ENCODE measurements at regions not wholly inside any gene's neighbourhood (a gene's known extent, or its start where the extent isn't known, plus 50 kb on each side); places are given as distances from the start of the nearest gene placed in this dataset.

DNA sequence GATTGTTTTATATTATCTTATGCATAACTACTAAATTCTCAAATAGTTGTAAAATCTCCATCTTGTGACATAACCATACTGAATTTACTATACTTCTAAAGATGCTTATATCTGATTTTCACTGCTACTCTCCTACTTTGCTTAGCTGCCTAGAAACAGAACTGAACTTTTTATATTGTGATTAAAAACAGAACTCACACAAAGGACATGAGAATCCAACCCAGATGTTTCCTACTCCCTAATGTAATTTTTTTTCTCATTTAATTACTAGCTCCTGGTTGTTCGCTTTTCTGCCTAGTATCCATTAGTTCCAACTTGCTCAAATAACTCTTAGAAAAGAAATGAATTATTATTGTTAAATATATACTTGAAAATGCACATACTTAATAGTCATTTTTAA is 283.5 kb upstream of the ACTRT1 start:
- no peak overlapping the region for H3K9ac ChIP-seq (ENCODE audit: low read length)
- no peaks in the 10 kb centered on the region for H3K79me2 ChIP-seq (replicated peaks; ENCODE audit: insufficient read depth, low read length)
- TF ChIP-seq EZH2 (IDR thresholded peaks at IDR 0.05; ENCODE audit: borderline replicate concordance, insufficient read depth, low read length, poor library complexity, severe bottlenecking) (no peak), TAF1 (IDR thresholded peaks at IDR 0.05; ENCODE audit: low read depth) (no peak), SMC3 (conservative IDR thresholded peaks at IDR 0.05; ENCODE audit: poor library complexity) (no peak), EP300 (conservative IDR thresholded peaks at IDR 0.05; ENCODE audit: poor library complexity, severe bottlenecking) (no peak), MXI1 (conservative IDR thresholded peaks at IDR 0.05; ENCODE audit: poor library complexity, severe bottlenecking) (no peak), RAD21 (conservative IDR thresholded peaks at IDR 0.05) (no peak), POLR2AphosphoS5 (IDR thresholded peaks at IDR 0.05) (no peak)
- TF ChIP-seq, protein P1, sequence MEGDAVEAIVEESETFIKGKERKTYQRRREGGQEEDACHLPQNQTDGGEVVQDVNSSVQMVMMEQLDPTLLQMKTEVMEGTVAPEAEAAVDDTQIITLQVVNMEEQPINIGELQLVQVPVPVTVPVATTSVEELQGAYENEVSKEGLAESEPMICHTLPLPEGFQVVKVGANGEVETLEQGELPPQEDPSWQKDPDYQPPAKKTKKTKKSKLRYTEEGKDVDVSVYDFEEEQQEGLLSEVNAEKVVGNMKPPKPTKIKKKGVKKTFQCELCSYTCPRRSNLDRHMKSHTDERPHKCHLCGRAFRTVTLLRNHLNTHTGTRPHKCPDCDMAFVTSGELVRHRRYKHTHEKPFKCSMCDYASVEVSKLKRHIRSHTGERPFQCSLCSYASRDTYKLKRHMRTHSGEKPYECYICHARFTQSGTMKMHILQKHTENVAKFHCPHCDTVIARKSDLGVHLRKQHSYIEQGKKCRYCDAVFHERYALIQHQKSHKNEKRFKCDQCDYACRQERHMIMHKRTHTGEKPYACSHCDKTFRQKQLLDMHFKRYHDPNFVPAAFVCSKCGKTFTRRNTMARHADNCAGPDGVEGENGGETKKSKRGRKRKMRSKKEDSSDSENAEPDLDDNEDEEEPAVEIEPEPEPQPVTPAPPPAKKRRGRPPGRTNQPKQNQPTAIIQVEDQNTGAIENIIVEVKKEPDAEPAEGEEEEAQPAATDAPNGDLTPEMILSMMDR (IDR thresholded peaks at IDR 0.05; ENCODE audit: poor library complexity, severe bottlenecking), result no peak
- TF ChIP-seq, protein P2, sequence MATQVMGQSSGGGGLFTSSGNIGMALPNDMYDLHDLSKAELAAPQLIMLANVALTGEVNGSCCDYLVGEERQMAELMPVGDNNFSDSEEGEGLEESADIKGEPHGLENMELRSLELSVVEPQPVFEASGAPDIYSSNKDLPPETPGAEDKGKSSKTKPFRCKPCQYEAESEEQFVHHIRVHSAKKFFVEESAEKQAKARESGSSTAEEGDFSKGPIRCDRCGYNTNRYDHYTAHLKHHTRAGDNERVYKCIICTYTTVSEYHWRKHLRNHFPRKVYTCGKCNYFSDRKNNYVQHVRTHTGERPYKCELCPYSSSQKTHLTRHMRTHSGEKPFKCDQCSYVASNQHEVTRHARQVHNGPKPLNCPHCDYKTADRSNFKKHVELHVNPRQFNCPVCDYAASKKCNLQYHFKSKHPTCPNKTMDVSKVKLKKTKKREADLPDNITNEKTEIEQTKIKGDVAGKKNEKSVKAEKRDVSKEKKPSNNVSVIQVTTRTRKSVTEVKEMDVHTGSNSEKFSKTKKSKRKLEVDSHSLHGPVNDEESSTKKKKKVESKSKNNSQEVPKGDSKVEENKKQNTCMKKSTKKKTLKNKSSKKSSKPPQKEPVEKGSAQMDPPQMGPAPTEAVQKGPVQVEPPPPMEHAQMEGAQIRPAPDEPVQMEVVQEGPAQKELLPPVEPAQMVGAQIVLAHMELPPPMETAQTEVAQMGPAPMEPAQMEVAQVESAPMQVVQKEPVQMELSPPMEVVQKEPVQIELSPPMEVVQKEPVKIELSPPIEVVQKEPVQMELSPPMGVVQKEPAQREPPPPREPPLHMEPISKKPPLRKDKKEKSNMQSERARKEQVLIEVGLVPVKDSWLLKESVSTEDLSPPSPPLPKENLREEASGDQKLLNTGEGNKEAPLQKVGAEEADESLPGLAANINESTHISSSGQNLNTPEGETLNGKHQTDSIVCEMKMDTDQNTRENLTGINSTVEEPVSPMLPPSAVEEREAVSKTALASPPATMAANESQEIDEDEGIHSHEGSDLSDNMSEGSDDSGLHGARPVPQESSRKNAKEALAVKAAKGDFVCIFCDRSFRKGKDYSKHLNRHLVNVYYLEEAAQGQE (IDR thresholded peaks at IDR 0.05; ENCODE audit: borderline replicate concordance), result no peak
- H3K4me3 ChIP-seq (ENCODE audit: low read length), result no peak overlapping the region
- no peaks in the 10 kb centered on the region for H3K9me2 ChIP-seq (ENCODE audit: insufficient read depth, low read length)
- H3F3A ChIP-seq (ENCODE audit: insufficient read depth, low read length, poor library complexity, severe bottlenecking), result no peaks in the 10 kb centered on the region
- H4K20me1 ChIP-seq (ENCODE audit: insufficient read depth), result no peaks in the 10 kb centered on the region
- H3K9me3 ChIP-seq (ENCODE audit: low read length), result no peaks in the 10 kb centered on the region
- no peak overlapping the region for H2AFZ ChIP-seq (ENCODE audit: low read depth, low read length)
- H3K27ac ChIP-seq (ENCODE audit: low read length), result no peak overlapping the region
- H3K36me3 ChIP-seq (ENCODE audit: insufficient read depth, low read length), result no peaks in the 10 kb centered on the region
- H3K4me2 ChIP-seq (ENCODE audit: low read length), result no peak overlapping the region
- H3K27me3 ChIP-seq (ENCODE audit: insufficient read depth, low read depth, low read length), result no peaks in the 10 kb centered on the region

DNA sequence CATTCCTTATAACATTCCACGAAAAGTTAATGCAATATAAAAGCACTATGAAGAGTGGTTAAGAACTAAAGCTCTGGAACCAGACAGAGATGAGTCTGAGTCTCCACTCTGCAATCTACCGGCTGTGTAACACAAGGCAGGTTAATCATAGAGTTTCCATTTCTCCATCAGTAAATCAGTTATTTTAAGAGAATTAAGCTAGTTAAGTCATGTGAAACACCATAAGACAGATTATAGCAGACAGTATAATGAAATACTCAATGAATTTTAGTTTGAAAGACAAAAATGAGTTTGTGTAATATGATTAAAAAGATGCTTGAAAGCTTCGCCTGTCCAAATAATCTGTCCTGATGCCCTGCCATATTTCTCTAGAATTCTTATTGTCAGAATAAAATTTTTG is 282.6 kb upstream of the ACTRT1 start:
- Histone ChIP-seq H3K4me3 (ENCODE audit: low read length) (no peak overlapping the region), H3K9me2 (ENCODE audit: insufficient read depth, low read length) (no peaks in the 10 kb centered on the region), H3K9ac (ENCODE audit: low read length) (no peak overlapping the region), H3K9me3 (ENCODE audit: low read length) (no peaks in the 10 kb centered on the region), H2AFZ (ENCODE audit: low read depth, low read length) (no peak overlapping the region), H3K4me2 (ENCODE audit: low read length) (no peak overlapping the region), H3F3A (ENCODE audit: insufficient read depth, low read length, poor library complexity, severe bottlenecking) (no peaks in the 10 kb centered on the region), H4K20me1 (ENCODE audit: insufficient read depth) (no peaks in the 10 kb centered on the region), H3K36me3 (ENCODE audit: insufficient read depth, low read length) (no peaks in the 10 kb centered on the region), H3K27ac (ENCODE audit: low read length) (no peak overlapping the region), H3K79me2 (replicated peaks; ENCODE audit: insufficient read depth, low read length) (no peaks in the 10 kb centered on the region), H3K27me3 (ENCODE audit: insufficient read depth, low read depth, low read length) (no peaks in the 10 kb centered on the region)
- no peak for TF ChIP-seq SMC3 (conservative IDR thresholded peaks at IDR 0.05; ENCODE audit: poor library complexity)
- TF ChIP-seq EP300 (conservative IDR thresholded peaks at IDR 0.05; ENCODE audit: poor library complexity, severe bottlenecking), result no peak
- TF ChIP-seq MXI1 (conservative IDR thresholded peaks at IDR 0.05; ENCODE audit: poor library complexity, severe bottlenecking), result no peak
- TF ChIP-seq, protein P1 (IDR thresholded peaks at IDR 0.05; ENCODE audit: poor library complexity, severe bottlenecking), result no peak
- TF ChIP-seq EZH2 (IDR thresholded peaks at IDR 0.05; ENCODE audit: borderline replicate concordance, insufficient read depth, low read length, poor library complexity, severe bottlenecking), result no peak
- no peak for TF ChIP-seq TAF1 (IDR thresholded peaks at IDR 0.05; ENCODE audit: low read depth)
- TF ChIP-seq, protein P2 (IDR thresholded peaks at IDR 0.05; ENCODE audit: borderline replicate concordance), result no peak
- no peak for TF ChIP-seq RAD21 (conservative IDR thresholded peaks at IDR 0.05)
- TF ChIP-seq POLR2AphosphoS5 (IDR thresholded peaks at IDR 0.05), result no peak
